HEK293 (cell line): ENCODE measurements at regions not wholly inside any gene's neighbourhood (a gene's known extent, or its start where the extent isn't known, plus 50 kb on each side); places are given as distances from the start of the nearest gene placed in this dataset.

Experiments used
- GLI4 ChIP-seq: fragments of 450-650 bp; formaldehyde crosslinking; IDR thresholded peaks from 2 replicates; pipeline ENCODE4 v1.5.1; 2016; ENCODE audit warnings: missing biosample characterization, missing genetic modification characterization
- GLIS1 ChIP-seq: fragments of 450-650 bp; formaldehyde crosslinking; IDR thresholded peaks from 2 replicates; pipeline ENCODE4 v1.5.1; 2016; ENCODE audit warnings: missing biosample characterization, missing genetic modification characterization
- KLF1 ChIP-seq: fragments of 450-650 bp; formaldehyde crosslinking; IDR thresholded peaks from 2 replicates; pipeline ENCODE4 v1.5.1; 2016; ENCODE audit warnings: missing biosample characterization, missing genetic modification characterization
- PRDM1 ChIP-seq: fragments of 450-650 bp; formaldehyde crosslinking; IDR thresholded peaks from 2 replicates; pipeline ENCODE4; 2016; ENCODE audit warnings: missing biosample characterization, missing genetic modification characterization
- SETDB1 ChIP-seq: IDR thresholded peaks from one replicate; pipeline ENCODE4 v1.6.1; 2017; ENCODE audit warnings: mild to moderate bottlenecking, low read length, moderate library complexity, mixed read lengths; ENCODE audit not compliant: insufficient read length
- TCF7L2 ChIP-seq: IDR thresholded peaks from 2 replicates; pipeline ENCODE4 v1.6.1; 2011; ENCODE audit warnings: low read depth, mild to moderate bottlenecking, inconsistent platforms, low read length, moderate library complexity, borderline replicate concordance
- ZFP37 ChIP-seq: fragments of 450-650 bp; formaldehyde crosslinking; IDR thresholded peaks from 2 replicates; pipeline ENCODE4 v1.5.1; 2016; ENCODE audit warnings: missing biosample characterization, missing genetic modification characterization
- ZFP41 ChIP-seq: fragments of 450-650 bp; formaldehyde crosslinking; IDR thresholded peaks from 2 replicates; pipeline ENCODE4 v1.5.1; 2016; ENCODE audit warnings: missing biosample characterization, missing genetic modification characterization, borderline replicate concordance
- ZNF10 ChIP-seq: fragments of 450-650 bp; formaldehyde crosslinking; IDR thresholded peaks from 2 replicates; pipeline ENCODE4 v1.5.1; 2017; ENCODE audit warnings: missing biosample characterization, missing genetic modification characterization
- ZNF140 ChIP-seq: fragments of 450-650 bp; formaldehyde crosslinking; IDR thresholded peaks from 2 replicates; pipeline ENCODE4 v1.5.1; 2016; ENCODE audit warnings: missing biosample characterization, missing genetic modification characterization
- ZNF19 ChIP-seq: fragments of 450-650 bp; formaldehyde crosslinking; IDR thresholded peaks from 2 replicates; pipeline ENCODE4; 2016; ENCODE audit warnings: missing biosample characterization, missing genetic modification characterization, low read depth
- ZNF23 ChIP-seq: fragments of 450-650 bp; formaldehyde crosslinking; IDR thresholded peaks from 2 replicates; pipeline ENCODE4 v1.5.1; 2016; ENCODE audit warnings: missing biosample characterization, missing genetic modification characterization, borderline replicate concordance
- ZNF324 ChIP-seq: fragments of 450-650 bp; formaldehyde crosslinking; IDR thresholded peaks from 2 replicates; pipeline ENCODE4 v1.5.1; 2016; ENCODE audit warnings: missing biosample characterization, missing genetic modification characterization
- ZNF341 ChIP-seq: fragments of 450-650 bp; formaldehyde crosslinking; IDR thresholded peaks from 2 replicates; pipeline ENCODE4; 2016; ENCODE audit warnings: low read depth, missing biosample characterization, missing genetic modification characterization
- ZNF501 ChIP-seq: fragments of 450-650 bp; formaldehyde crosslinking; IDR thresholded peaks from 2 replicates; pipeline ENCODE4 v1.5.1; 2016; ENCODE audit warnings: missing biosample characterization, missing genetic modification characterization
- ZNF530 ChIP-seq: fragments of 450-650 bp; formaldehyde crosslinking; IDR thresholded peaks from 2 replicates; pipeline ENCODE4 v1.5.1; 2016; ENCODE audit warnings: low read depth, missing biosample characterization, missing genetic modification characterization
- ZNF596 ChIP-seq: fragments of 450-650 bp; IDR thresholded peaks from 2 replicates; pipeline ENCODE4 v1.5.0; 2018; ENCODE audit warnings: missing biosample characterization, mild to moderate bottlenecking, missing genetic modification characterization, moderate library complexity
- ZNF600 ChIP-seq: fragments of 450-650 bp; formaldehyde crosslinking; IDR thresholded peaks from 2 replicates; pipeline ENCODE4 v1.5.1; 2016; ENCODE audit warnings: missing biosample characterization, missing genetic modification characterization
- ZNF837 ChIP-seq: fragments of 450-650 bp; formaldehyde crosslinking; IDR thresholded peaks from 2 replicates; pipeline ENCODE4 v1.5.1; 2016; ENCODE audit warnings: missing biosample characterization, missing genetic modification characterization
- TF ChIP-seq, protein P1 (sequence below): fragments of 450-650 bp; formaldehyde crosslinking; IDR thresholded peaks from 2 replicates; pipeline ENCODE4 v1.5.1; 2016; ENCODE audit warnings: missing biosample characterization, missing genetic modification characterization, borderline replicate concordance
- TF ChIP-seq, protein P2 (sequence below): fragments of 450-650 bp; formaldehyde crosslinking; IDR thresholded peaks from 2 replicates; pipeline ENCODE4 v1.5.1; 2016; ENCODE audit warnings: missing biosample characterization, missing genetic modification characterization
- TF ChIP-seq, protein P3 (sequence below): fragments of 450-650 bp; formaldehyde crosslinking; IDR thresholded peaks from 2 replicates; pipeline ENCODE4 v1.5.1; 2016; ENCODE audit warnings: missing biosample characterization, missing genetic modification characterization, low read depth
- TF ChIP-seq, protein P4 (sequence below): fragments of 450-650 bp; formaldehyde crosslinking; IDR thresholded peaks from 2 replicates; pipeline ENCODE4 v1.5.1; 2016; ENCODE audit warnings: missing biosample characterization, missing genetic modification characterization
- TF ChIP-seq, protein P5 (sequence below): fragments of 450-650 bp; formaldehyde crosslinking; IDR thresholded peaks from 2 replicates; pipeline ENCODE4 v1.5.1; 2016; ENCODE audit warnings: missing biosample characterization, missing genetic modification characterization
- TF ChIP-seq, protein P6 (sequence below): fragments of 450-650 bp; formaldehyde crosslinking; IDR thresholded peaks from 2 replicates; pipeline ENCODE4 v1.5.1; 2016; ENCODE audit warnings: missing biosample characterization, missing genetic modification characterization
- TF ChIP-seq, protein P7 (sequence below): fragments of 450-650 bp; formaldehyde crosslinking; IDR thresholded peaks from 2 replicates; pipeline ENCODE4 v1.5.1; 2017; ENCODE audit warnings: missing biosample characterization, missing genetic modification characterization

DNA sequence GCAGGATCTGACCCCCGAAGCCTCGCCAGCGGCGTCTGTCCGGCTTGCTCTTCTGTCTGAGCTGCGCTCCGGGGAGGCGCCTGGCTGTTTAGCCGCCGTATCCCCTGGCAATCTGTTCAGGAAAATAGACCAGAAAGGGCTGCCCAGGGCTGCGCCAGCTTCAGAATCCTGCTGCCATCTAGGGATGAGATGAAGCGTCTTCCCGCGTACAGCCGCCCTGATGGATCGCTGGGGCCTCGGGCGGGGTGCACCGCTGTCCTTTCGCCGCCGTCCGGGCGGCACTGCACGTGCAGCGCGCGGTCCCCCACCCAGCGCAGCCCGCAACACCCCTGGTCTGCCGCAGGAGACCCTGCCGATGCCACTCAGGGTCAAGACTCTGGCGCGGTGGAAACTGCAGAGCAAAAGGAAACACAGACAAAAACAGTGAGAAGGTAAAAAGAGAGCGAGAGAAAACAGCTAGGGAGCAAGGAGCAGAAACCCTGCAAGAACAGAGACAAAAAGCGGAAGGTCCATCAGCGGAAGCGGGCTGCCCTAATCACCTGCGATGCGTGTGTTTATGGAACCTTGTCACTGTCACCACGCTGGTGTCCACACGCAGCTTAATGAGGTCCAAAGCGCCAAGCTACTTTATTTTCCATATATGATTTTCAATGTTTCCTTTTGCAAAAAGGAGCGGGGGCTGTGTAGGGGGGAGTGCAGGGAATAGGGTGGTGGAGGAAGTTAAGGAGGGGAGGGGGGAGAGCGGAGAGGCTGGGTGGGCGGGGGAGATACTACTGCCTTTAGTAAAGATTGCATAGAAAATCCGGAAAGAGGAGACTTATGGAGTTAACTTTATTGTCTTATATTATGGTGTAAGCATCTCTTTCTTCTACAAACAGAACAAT is 2113.3 kb upstream of the PIK3C3 start (continued):
- TF ChIP-seq, protein P1, sequence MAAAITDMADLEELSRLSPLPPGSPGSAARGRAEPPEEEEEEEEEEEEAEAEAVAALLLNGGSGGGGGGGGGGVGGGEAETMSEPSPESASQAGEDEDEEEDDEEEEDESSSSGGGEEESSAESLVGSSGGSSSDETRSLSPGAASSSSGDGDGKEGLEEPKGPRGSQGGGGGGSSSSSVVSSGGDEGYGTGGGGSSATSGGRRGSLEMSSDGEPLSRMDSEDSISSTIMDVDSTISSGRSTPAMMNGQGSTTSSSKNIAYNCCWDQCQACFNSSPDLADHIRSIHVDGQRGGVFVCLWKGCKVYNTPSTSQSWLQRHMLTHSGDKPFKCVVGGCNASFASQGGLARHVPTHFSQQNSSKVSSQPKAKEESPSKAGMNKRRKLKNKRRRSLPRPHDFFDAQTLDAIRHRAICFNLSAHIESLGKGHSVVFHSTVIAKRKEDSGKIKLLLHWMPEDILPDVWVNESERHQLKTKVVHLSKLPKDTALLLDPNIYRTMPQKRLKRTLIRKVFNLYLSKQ, result no peak
- no peak for TF ChIP-seq KLF1 (tag by site-specific recombination)
- no peak for TF ChIP-seq ZNF10 (tag by site-specific recombination)
- TF ChIP-seq, protein P2, sequence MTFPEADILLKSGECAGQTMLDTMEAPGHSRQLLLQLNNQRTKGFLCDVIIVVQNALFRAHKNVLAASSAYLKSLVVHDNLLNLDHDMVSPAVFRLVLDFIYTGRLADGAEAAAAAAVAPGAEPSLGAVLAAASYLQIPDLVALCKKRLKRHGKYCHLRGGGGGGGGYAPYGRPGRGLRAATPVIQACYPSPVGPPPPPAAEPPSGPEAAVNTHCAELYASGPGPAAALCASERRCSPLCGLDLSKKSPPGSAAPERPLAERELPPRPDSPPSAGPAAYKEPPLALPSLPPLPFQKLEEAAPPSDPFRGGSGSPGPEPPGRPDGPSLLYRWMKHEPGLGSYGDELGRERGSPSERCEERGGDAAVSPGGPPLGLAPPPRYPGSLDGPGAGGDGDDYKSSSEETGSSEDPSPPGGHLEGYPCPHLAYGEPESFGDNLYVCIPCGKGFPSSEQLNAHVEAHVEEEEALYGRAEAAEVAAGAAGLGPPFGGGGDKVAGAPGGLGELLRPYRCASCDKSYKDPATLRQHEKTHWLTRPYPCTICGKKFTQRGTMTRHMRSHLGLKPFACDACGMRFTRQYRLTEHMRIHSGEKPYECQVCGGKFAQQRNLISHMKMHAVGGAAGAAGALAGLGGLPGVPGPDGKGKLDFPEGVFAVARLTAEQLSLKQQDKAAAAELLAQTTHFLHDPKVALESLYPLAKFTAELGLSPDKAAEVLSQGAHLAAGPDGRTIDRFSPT, result no peak
- TF ChIP-seq GLI4 (tag by site-specific recombination), result no peak
- TF ChIP-seq ZNF596 (tag by site-specific recombination), result no peak
- TF ChIP-seq ZNF19 (tag by site-specific recombination), result no peak
- no peak for TF ChIP-seq ZNF23 (tag by site-specific recombination)
- TF ChIP-seq ZFP37 (tag by site-specific recombination), result no peak
- TF ChIP-seq, protein P3, sequence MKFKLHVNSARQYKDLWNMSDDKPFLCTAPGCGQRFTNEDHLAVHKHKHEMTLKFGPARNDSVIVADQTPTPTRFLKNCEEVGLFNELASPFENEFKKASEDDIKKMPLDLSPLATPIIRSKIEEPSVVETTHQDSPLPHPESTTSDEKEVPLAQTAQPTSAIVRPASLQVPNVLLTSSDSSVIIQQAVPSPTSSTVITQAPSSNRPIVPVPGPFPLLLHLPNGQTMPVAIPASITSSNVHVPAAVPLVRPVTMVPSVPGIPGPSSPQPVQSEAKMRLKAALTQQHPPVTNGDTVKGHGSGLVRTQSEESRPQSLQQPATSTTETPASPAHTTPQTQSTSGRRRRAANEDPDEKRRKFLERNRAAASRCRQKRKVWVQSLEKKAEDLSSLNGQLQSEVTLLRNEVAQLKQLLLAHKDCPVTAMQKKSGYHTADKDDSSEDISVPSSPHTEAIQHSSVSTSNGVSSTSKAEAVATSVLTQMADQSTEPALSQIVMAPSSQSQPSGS (tag by site-specific recombination), result no peak
- TF ChIP-seq ZFP41 (tag by site-specific recombination), result no peak
- TF ChIP-seq ZNF600 (tag by site-specific recombination), result peak; percentile 72
- TF ChIP-seq ZNF324 (tag by site-specific recombination), result no peak
- TF ChIP-seq GLIS1, result peak; percentile 10; the same call in 1 of the 2 replicates
- TF ChIP-seq, protein P4, sequence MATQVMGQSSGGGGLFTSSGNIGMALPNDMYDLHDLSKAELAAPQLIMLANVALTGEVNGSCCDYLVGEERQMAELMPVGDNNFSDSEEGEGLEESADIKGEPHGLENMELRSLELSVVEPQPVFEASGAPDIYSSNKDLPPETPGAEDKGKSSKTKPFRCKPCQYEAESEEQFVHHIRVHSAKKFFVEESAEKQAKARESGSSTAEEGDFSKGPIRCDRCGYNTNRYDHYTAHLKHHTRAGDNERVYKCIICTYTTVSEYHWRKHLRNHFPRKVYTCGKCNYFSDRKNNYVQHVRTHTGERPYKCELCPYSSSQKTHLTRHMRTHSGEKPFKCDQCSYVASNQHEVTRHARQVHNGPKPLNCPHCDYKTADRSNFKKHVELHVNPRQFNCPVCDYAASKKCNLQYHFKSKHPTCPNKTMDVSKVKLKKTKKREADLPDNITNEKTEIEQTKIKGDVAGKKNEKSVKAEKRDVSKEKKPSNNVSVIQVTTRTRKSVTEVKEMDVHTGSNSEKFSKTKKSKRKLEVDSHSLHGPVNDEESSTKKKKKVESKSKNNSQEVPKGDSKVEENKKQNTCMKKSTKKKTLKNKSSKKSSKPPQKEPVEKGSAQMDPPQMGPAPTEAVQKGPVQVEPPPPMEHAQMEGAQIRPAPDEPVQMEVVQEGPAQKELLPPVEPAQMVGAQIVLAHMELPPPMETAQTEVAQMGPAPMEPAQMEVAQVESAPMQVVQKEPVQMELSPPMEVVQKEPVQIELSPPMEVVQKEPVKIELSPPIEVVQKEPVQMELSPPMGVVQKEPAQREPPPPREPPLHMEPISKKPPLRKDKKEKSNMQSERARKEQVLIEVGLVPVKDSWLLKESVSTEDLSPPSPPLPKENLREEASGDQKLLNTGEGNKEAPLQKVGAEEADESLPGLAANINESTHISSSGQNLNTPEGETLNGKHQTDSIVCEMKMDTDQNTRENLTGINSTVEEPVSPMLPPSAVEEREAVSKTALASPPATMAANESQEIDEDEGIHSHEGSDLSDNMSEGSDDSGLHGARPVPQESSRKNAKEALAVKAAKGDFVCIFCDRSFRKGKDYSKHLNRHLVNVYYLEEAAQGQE (tag by site-specific recombination), result no peak
- TF ChIP-seq, protein P5, sequence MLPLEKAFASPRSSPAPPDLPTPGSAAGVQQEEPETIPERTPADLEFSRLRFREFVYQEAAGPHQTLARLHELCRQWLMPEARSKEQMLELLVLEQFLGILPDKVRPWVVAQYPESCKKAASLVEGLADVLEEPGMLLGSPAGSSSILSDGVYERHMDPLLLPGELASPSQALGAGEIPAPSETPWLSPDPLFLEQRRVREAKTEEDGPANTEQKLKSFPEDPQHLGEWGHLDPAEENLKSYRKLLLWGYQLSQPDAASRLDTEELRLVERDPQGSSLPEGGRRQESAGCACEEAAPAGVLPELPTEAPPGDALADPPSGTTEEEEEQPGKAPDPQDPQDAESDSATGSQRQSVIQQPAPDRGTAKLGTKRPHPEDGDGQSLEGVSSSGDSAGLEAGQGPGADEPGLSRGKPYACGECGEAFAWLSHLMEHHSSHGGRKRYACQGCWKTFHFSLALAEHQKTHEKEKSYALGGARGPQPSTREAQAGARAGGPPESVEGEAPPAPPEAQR (tag by site-specific recombination), result no peak
- no peak for TF ChIP-seq ZNF140
- peak; percentile 26 for TF ChIP-seq SETDB1
- TF ChIP-seq ZNF837 (tag by site-specific recombination), result no peak
- no peak for TF ChIP-seq TCF7L2
- peak; percentile 84 for TF ChIP-seq PRDM1 (tag by site-specific recombination)
- TF ChIP-seq, protein P6, sequence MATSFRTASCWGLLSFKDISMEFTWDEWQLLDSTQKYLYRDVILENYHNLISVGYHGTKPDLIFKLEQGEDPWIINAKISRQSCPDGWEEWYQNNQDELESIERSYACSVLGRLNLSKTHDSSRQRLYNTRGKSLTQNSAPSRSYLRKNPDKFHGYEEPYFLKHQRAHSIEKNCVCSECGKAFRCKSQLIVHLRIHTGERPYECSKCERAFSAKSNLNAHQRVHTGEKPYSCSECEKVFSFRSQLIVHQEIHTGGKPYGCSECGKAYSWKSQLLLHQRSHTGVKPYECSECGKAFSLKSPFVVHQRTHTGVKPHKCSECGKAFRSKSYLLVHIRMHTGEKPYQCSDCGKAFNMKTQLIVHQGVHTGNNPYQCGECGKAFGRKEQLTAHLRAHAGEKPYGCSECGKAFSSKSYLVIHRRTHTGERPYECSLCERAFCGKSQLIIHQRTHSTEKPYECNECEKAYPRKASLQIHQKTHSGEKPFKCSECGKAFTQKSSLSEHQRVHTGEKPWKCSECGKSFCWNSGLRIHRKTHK (tag by site-specific recombination), result no peak
- TF ChIP-seq ZNF501 (tag by site-specific recombination), result no peak; the same call in 1 of the 2 replicates
- TF ChIP-seq ZNF341, result peak; percentile 92
- TF ChIP-seq, protein P7, sequence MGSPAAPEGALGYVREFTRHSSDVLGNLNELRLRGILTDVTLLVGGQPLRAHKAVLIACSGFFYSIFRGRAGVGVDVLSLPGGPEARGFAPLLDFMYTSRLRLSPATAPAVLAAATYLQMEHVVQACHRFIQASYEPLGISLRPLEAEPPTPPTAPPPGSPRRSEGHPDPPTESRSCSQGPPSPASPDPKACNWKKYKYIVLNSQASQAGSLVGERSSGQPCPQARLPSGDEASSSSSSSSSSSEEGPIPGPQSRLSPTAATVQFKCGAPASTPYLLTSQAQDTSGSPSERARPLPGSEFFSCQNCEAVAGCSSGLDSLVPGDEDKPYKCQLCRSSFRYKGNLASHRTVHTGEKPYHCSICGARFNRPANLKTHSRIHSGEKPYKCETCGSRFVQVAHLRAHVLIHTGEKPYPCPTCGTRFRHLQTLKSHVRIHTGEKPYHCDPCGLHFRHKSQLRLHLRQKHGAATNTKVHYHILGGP (tag by site-specific recombination), result no peak
- no peak for TF ChIP-seq ZNF530
